H9 (cell line): ENCODE measurements at regions not wholly inside any gene's neighbourhood (a gene's known extent, or its start where the extent isn't known, plus 50 kb on each side); places are given as distances from the start of the nearest gene placed in this dataset.

Experiments
- DNase-seq: peaks from one replicate; pipeline ENCODE4 v3.0.0-alpha.2; 2017
- H2AFZ ChIP-seq: one replicate; pipeline ENCODE4 v1.6.1; 2013; ENCODE audit warnings: mild to moderate bottlenecking, low read length, control low read depth, moderate library complexity
- H2AK5ac ChIP-seq: 2 replicates; pipeline ENCODE4 v1.6.1; 2013; ENCODE audit warnings: low read length, control low read depth, mixed read lengths; ENCODE audit not compliant: insufficient read length
- H2BK120ac ChIP-seq: one replicate; pipeline ENCODE4 v1.6.1; 2013; ENCODE audit warnings: low read depth, mild to moderate bottlenecking, low read length, control low read depth, inconsistent platforms; ENCODE audit not compliant: poor library complexity, severe bottlenecking
- H2BK12ac ChIP-seq: 2 replicates; pipeline ENCODE4 v1.6.1; 2013; ENCODE audit warnings: low read length, control low read depth, mixed read lengths, low read depth; ENCODE audit not compliant: insufficient read length
- H2BK15ac ChIP-seq: 2 replicates; pipeline ENCODE4 v1.6.1; 2013; ENCODE audit warnings: low read depth, low read length, control low read depth
- H2BK20ac ChIP-seq: one replicate; pipeline ENCODE4 v1.6.1; 2013; ENCODE audit warnings: low read depth, mild to moderate bottlenecking, low read length, control low read depth, inconsistent platforms; ENCODE audit not compliant: poor library complexity, severe bottlenecking
- H2BK5ac ChIP-seq: 2 replicates; pipeline ENCODE4 v1.6.1; 2013; ENCODE audit warnings: low read length, control low read depth, mixed read lengths; ENCODE audit not compliant: insufficient read length
- H3K14ac ChIP-seq: 2 replicates; pipeline ENCODE4 v1.6.1; 2013; ENCODE audit warnings: low read length, control low read depth; ENCODE audit not compliant: insufficient read depth
- H3K18ac ChIP-seq: 2 replicates; pipeline ENCODE4 v1.6.1; 2013; ENCODE audit warnings: low read depth, mild to moderate bottlenecking, mixed read lengths, low read length, control low read depth; ENCODE audit not compliant: insufficient read length
- H3K23ac ChIP-seq: 2 replicates; pipeline ENCODE4 v1.6.1; 2013; ENCODE audit warnings: low read length, control low read depth, mixed read lengths, low read depth; ENCODE audit not compliant: insufficient read length
- H3K23me2 ChIP-seq: 2 replicates; pipeline ENCODE4 v1.6.1; 2013; ENCODE audit warnings: low read depth, mild to moderate bottlenecking, mixed read lengths, low read length, control low read depth; ENCODE audit not compliant: insufficient read length, poor library complexity, severe bottlenecking
- H3K27ac ChIP-seq: 2 replicates; pipeline ENCODE4 v1.5.1; 2013; ENCODE audit warnings: low read length, control low read depth, mixed read lengths, low read depth; ENCODE audit not compliant: insufficient read length
- H3K27me3 ChIP-seq: 2 replicates; pipeline ENCODE4 v1.6.1; 2013; ENCODE audit warnings: low read length, control low read depth, inconsistent platforms; ENCODE audit not compliant: insufficient read depth
- H3K4ac ChIP-seq: 2 replicates; pipeline ENCODE4 v1.6.1; 2013; ENCODE audit warnings: low read depth, mild to moderate bottlenecking, control low read depth, inconsistent platforms, low read length, moderate library complexity
- H3K4me1 ChIP-seq: 2 replicates; pipeline ENCODE4 v1.6.1; 2013; ENCODE audit warnings: low read length, control low read depth, inconsistent platforms; ENCODE audit not compliant: insufficient read depth
- H3K4me2 ChIP-seq: 2 replicates; pipeline ENCODE4 v1.6.1; 2013; ENCODE audit warnings: low read length, control low read depth, mixed read lengths; ENCODE audit not compliant: insufficient read length, insufficient read depth
- H3K56ac ChIP-seq: 2 replicates; pipeline ENCODE4 v1.6.1; 2013; ENCODE audit warnings: low read depth, mild to moderate bottlenecking, mixed read lengths, low read length, control low read depth; ENCODE audit not compliant: insufficient read length
- H3K79me1 ChIP-seq: 2 replicates; pipeline ENCODE4 v1.6.1; 2013; ENCODE audit warnings: low read depth, mild to moderate bottlenecking, moderate library complexity, low read length, control low read depth, inconsistent platforms; ENCODE audit not compliant: insufficient read depth, poor library complexity, severe bottlenecking
- H3K79me2 ChIP-seq: 2 replicates; pipeline ENCODE4 v1.6.1; 2013; ENCODE audit warnings: low read length, control low read depth, inconsistent platforms; ENCODE audit not compliant: insufficient read depth
- H3K9ac ChIP-seq: 2 replicates; pipeline ENCODE4 v1.6.1; 2013; ENCODE audit warnings: low read length, control low read depth, mixed read lengths; ENCODE audit not compliant: insufficient read length; ENCODE audit errors: extremely low read depth
- H3K9me3 ChIP-seq: one replicate; pipeline ENCODE4 v1.6.1; 2013; ENCODE audit warnings: low read depth, low read length, inconsistent platforms; ENCODE audit not compliant: control insufficient read depth
- H3T11ph ChIP-seq: one replicate; pipeline ENCODE4 v1.6.1; 2013; ENCODE audit warnings: mild to moderate bottlenecking, low read length, control low read depth, inconsistent platforms
- H4K20me1 ChIP-seq: one replicate; pipeline ENCODE4 v1.6.1; 2013; ENCODE audit not compliant: control insufficient read depth, insufficient read length, insufficient read depth
- H4K5ac ChIP-seq: 2 replicates; pipeline ENCODE4 v1.6.1; 2013; ENCODE audit warnings: low read depth, mild to moderate bottlenecking, mixed read lengths, low read length, control low read depth; ENCODE audit not compliant: insufficient read length
- H4K8ac ChIP-seq: replicated peaks from 2 replicates; pipeline ENCODE4 v1.6.1; 2013; ENCODE audit warnings: low read length, control low read depth, mixed read lengths, low read depth; ENCODE audit not compliant: insufficient read length
- H4K91ac ChIP-seq: 2 replicates; pipeline ENCODE4 v1.6.1; 2013; ENCODE audit warnings: low read depth, mild to moderate bottlenecking, moderate library complexity, mixed read lengths, low read length, control low read depth; ENCODE audit not compliant: insufficient read length
- H3K27ac Mint-ChIP-seq, 3 experiments: 2 replicates in 2 of 3; 3 replicates in 1 of 3; pipeline ENCODE4 v1.8.0; 2020 to 2021; ENCODE audit warnings: mixed read lengths in 3 of 3, mild to moderate bottlenecking in 1 of 3, moderate library complexity in 1 of 3
- H3K27me3 Mint-ChIP-seq: 2 replicates; pipeline ENCODE4 v1.8.0; 2021; ENCODE audit warnings: low read depth, mild to moderate bottlenecking, moderate library complexity, mixed read lengths
- H3K36me3 Mint-ChIP-seq, 3 experiments: 2 replicates in 2 of 3; 3 replicates in 1 of 3; pipeline ENCODE4 v1.8.0; 2020 to 2021; ENCODE audit warnings: low read depth in 3 of 3, mixed read lengths in 3 of 3; ENCODE audit not compliant: insufficient read depth in 1 of 3
- H3K4me1 Mint-ChIP-seq, 2 experiments: 2 replicates each; pipeline ENCODE4 v1.8.0; 2020; ENCODE audit warnings: mixed read lengths in 2 of 2
- H3K4me3 Mint-ChIP-seq, 2 experiments: 2 replicates in 1 of 2; 3 replicates in 1 of 2; pipeline ENCODE4 v1.8.0; 2020 to 2021; ENCODE audit warnings: mild to moderate bottlenecking in 2 of 2, mixed read lengths in 2 of 2, moderate library complexity in 1 of 2
- H3K9me3 Mint-ChIP-seq, 2 experiments: 2 replicates in 1 of 2; 3 replicates in 1 of 2; pipeline ENCODE4 v1.8.0; 2020; ENCODE audit warnings: mild to moderate bottlenecking in 2 of 2, mixed read lengths in 2 of 2, moderate library complexity in 1 of 2
- TF ChIP-seq, protein P1 (sequence below): fragments of 200-600 bp; sonication (generic); conservative IDR thresholded peaks from 3 replicates; pipeline ENCODE4 v1.8.0; 2021; ENCODE audit warnings: antibody characterized with exemption, mild to moderate bottlenecking

DNA sequence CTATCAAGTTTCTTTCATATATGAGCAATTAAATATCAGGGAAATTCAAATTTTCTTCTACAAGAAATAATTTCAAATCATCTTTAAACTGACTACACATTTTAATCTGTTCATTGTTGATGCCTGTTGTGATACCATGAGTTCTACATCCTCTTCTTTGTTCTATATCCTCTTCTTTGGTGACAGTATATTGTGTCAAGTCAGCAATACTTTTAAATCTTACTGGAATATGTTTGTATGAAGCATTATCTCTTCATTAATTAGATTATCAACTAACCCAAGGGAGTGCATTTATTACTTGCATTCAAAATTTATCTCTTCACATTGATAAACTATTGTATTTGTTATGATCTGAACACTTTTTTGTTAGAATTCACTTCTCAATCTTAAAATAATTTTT lies 275.0 kb upstream of the INTU start:
- H4K91ac ChIP-seq: no peak overlapping the region
- Mint-ChIP-seq H3K4me1 (no peaks in the 10 kb centered on the region), H3K9me3 (peaks cover 0 to 2% of the 10 kb centered on the region in 2 experiments; a peak in 2 of 5 replicates), H3K4me3 (no peak overlapping the region), H3K36me3 (no peaks in the 10 kb centered on the region), H3K27me3 (no peaks in the 10 kb centered on the region), H3K27ac (no peak overlapping the region)
- no peaks in the 10 kb centered on the region for H4K20me1 ChIP-seq
- TF ChIP-seq, protein P1, sequence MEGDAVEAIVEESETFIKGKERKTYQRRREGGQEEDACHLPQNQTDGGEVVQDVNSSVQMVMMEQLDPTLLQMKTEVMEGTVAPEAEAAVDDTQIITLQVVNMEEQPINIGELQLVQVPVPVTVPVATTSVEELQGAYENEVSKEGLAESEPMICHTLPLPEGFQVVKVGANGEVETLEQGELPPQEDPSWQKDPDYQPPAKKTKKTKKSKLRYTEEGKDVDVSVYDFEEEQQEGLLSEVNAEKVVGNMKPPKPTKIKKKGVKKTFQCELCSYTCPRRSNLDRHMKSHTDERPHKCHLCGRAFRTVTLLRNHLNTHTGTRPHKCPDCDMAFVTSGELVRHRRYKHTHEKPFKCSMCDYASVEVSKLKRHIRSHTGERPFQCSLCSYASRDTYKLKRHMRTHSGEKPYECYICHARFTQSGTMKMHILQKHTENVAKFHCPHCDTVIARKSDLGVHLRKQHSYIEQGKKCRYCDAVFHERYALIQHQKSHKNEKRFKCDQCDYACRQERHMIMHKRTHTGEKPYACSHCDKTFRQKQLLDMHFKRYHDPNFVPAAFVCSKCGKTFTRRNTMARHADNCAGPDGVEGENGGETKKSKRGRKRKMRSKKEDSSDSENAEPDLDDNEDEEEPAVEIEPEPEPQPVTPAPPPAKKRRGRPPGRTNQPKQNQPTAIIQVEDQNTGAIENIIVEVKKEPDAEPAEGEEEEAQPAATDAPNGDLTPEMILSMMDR: no peak
- no peak overlapping the region for H3K4ac ChIP-seq
- H3T11ph ChIP-seq: no peak overlapping the region
- DNase-seq: no peak
- H2BK120ac ChIP-seq: no peak overlapping the region
- H3K79me1 ChIP-seq: no peaks in the 10 kb centered on the region
- H3K9ac ChIP-seq: no peak overlapping the region
- H4K5ac ChIP-seq: no peak overlapping the region
- H3K14ac ChIP-seq: no peak overlapping the region
- H3K79me2 ChIP-seq: no peaks in the 10 kb centered on the region
- H3K27me3 ChIP-seq: no peaks in the 10 kb centered on the region
- H3K23ac ChIP-seq: no peak overlapping the region
- H2BK20ac ChIP-seq: no peak overlapping the region
- H3K23me2 ChIP-seq: no peaks in the 10 kb centered on the region
- no peak overlapping the region for H4K8ac ChIP-seq
- H3K4me1 ChIP-seq: no peaks in the 10 kb centered on the region; the same call in 1 of the 2 replicates
- H2BK5ac ChIP-seq: no peak overlapping the region
- H2BK15ac ChIP-seq: no peak overlapping the region
- no peak overlapping the region for H3K56ac ChIP-seq
- no peaks in the 10 kb centered on the region for H3K9me3 ChIP-seq
- no peak overlapping the region for H3K4me2 ChIP-seq
- H3K27ac ChIP-seq: no peak overlapping the region
- H2AFZ ChIP-seq: no peak overlapping the region
- H3K18ac ChIP-seq: no peak overlapping the region
- no peak overlapping the region for H2BK12ac ChIP-seq
- H2AK5ac ChIP-seq: no peak overlapping the region
